Fibroblast of the conjunctiva (primary cell): ENCODE measurements at regions not wholly inside any gene's neighbourhood (a gene's known extent, or its start where the extent isn't known, plus 50 kb on each side); places are given as distances from the start of the nearest gene placed in this dataset.
"Not testable (repeated sequence)": the region's sequence is repeated elsewhere in the genome, so short reads cannot be mapped to it uniquely, and the experiment has no call there.

Experiments used
- DNase-seq: peaks from one replicate; pipeline ENCODE4 v3.0.0-alpha.2; 2010; ENCODE audit warnings: low read depth

DNA sequence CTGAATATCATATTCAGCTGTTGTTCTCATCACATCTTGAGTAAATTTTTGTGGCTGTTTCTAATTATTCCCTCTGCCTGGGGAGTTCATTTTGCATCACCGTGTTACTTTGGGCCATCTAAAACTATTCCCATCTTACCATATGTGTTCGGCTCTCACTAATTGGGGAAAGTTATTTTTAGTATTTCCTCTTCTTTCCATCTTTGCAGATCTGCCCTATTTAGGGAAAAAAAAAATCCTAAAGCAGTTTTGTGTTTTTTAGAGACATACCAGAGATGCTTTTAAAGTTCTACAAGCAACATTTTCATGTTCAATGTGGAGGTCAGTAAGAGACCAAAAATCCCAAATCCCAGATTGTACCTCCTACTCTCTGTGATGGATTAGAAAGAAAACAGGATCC is 111.3 kb upstream of the NDUFV2 start:
- peak; percentile 8 for DNase-seq

DNA sequence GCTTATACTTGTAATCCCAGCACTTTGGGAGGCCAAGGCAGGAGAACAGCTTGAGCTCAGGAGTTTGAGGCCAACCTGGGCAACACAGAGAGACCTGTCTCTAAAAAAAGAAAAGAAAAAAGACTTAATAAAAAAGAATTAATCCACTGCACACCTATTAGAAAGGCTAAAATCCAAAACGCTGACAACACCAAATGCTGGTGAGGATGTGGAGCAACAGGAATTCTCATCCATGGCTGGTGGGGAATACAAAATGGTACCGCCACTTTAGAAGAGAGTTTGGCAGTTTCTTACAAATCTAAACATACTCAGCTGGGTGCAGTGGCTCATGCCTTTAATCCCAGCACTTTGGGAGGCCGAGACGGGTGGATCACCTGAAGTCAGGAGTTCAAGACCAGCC is 110.0 kb upstream of the NDUFV2 start:
- DNase-seq = not testable (repeated sequence)

DNA sequence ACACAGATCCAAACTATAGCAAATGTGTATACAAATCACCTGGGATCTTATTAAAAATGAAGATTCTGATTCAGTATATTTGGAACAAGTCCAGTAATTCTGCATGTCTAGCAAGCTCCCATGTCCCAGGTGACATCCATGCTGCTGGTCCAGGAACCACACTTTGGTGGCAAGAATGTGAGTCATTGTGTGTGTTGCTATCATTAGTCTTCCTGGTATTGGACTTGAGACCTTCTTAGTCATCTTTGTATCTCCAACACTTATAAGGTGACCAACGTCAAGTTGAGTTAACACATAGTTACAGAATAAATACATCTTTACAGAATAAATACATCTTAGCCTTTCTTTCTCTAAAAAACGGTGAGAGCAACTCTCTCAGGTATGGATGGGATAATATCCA is 107.9 kb upstream of the NDUFV2 start:
- no peak for DNase-seq

DNA sequence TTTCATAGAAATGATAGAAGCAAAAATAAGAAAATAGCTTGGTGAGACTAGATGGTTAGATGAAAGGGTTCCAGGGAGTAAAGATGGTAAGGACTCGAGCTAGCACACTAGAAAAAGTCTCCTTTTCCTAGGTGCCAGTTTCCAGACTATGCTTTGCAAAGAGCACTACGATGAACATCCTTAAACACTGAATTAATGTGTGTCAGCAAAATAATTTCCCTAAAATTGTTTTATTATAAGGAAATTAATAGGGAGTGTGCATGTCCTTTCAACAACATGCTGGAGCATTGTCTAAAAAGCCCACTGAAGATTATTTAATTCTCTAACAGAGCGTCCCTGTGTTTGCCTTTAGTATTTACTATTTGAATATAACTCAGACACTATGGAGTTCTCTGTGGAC is 107.4 kb upstream of the NDUFV2 start:
- DNase-seq = no peak

DNA sequence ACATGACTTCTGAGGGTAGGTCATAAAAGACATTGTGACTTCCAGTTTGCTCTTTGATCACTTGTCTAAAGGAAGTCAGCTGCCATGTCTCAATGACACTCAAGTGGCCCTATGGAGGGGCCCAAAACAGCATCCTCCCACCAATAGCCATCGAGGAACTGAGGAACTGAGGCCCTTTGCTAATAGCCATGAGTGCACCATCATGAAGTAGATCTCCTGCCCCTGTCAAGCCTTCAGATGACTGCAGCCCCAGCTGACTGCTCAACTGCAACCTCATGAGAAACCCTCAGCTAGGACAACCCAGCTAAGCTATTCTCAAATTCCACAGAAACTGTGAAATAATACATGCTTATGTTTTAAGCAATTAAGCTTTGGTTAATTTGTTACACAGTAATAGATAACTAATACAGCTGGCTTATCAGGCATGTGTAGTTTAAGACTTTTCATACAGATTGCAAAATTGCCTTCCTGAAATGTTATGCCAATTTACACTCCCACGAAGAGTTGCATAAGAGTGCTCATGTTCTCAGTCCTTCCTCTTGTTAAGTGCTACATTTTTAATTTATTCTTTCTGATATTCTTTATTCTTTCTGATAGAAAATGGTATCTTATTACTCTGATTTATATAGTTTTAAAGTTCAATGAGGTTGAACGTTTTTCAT is 105.6 kb upstream of the NDUFV2 start:
- no peak for DNase-seq

DNA sequence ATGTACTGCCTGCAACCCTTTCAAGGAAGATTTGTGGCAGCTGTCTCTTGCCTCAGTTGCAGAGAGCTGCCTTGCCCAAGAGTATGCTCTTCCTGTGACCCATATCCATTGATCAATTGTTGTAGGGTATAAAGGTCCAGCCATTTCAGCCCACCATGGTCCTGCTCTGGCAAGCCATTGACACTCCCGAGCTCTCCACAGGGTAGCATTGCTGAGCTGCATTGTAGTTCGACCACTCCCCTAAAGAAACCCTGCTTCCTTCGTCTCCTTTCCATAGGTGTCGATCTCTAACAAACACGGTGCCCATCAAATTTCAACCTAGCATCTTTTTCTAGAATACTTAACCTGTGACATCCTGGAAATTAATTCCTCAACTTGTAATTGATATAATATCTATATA is 104.9 kb upstream of the NDUFV2 start:
- no peak for DNase-seq

DNA sequence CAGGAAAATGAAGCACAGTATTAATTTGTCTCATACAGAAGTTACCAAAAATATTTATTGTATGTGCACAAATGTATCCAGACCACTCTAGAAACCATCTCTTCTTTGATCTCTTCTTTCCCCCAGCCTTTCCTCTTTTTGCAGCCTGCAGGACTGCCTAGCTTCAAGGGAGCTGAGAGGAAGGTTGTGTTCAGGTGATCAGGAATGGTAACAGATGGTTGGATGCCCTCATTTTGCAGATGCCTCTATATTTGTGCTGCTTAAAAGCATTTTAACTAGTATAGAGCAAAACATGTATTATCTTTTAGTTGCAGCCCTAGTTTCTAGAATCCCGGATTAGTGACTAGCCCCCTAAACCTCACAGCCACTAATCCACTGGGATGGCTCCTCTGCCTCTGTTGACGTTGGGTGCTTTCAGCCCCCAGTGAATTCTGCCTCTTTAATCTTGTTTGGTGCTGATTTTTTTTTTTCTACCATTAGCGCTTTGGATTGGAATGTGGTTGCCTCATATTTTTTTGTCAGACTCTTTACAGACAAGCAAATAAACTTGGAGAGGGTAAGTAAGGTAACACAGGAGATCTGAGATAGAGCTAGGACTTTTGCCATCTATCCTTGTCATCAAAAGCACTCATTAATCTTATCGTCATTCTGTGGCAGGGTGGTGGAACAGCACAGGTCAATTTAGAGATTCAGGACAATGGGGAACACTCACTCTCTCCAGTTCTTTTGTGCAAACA is 103.8 kb upstream of the NDUFV2 start:
- DNase-seq = no peak

DNA sequence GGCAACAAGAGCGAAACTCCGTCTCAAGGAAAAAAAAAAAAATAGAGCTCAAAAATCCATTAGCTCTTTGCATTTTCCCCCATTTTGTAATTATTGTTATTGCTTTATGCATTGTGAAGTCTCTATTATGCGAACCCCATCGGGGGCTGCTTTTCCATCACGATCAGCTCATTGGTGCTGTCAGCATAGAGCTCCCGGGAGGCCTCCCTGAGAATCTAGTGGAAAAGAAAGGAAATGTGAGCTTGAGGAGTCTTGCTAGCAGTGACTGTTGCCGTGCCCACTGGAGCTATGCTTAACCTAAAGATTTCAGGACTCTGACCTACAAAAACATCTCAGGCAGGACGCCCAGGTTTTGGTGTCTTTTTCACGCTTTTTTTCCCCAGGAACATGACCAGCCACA is 102.6 kb upstream of the NDUFV2 start:
- no peak for DNase-seq

DNA sequence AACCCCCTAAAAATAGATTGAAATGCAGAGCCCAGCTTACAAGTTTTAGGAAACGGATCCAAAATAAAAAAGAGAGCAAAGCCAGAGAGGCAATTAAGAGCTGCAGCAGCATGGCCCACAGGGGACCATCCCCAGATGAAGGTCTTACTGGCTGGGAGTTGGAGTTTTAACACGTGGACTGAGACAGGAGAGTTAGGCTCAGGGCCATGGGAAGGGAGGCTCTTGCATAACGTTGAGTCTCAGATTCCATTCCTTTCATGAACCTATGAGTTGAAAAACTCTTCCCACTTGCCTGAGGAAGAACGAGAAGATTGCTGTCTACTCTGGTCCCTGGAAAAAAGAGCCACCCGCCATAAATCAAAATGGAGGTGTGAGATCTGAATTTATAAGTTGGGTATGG is 101.8 kb upstream of the NDUFV2 start:
- DNase-seq = peak; percentile 43

DNA sequence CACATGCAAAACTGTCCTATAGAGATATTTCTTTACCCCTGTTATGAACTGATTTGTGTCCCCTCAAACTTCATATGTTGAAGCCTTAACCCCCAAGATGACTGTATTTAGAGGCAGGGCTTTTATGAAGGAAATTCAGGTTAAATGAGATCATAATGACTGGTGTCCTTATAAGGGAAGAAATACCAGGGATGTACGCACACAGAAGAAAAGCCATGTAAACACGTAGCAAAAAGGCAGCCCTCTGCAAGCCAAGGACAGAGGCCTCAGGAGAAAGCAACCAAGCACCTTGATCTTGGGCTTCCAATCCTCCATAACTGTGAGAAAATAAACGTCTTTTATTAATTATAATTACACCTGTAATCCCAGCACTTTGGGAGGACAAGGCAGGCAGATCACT is 101.3 kb upstream of the NDUFV2 start:
- DNase-seq = no peak

DNA sequence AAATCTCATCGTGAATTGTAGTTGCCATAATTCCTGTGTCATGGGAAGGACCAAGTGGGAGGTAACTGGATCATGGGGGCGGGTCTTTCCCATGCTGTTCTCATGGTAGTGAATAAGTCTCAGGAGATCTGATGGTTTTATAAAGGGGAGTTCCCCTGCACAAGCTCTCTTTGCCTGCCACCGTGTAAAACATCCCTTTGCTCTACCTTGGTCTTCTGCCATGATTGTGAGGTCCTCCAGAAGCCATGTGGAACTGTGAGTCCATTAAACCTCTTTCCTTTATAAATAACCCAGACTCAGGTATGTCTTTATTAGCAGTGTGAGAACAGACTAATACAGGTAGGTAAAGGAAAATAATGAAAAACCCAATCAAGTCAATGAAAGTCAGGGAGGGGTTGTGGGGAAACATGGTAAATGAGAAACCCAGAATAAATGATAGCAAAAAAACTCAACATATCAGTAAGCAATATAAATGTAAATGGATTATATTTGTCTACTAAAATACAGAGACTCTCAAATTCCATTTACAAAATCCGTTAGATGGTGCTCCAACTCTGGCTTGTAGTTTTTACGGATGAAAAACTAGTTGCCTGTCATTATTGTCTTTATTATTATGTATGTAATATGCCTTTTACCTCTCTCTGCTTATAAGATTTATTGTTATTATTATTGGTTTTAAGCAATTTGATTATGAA is 98.9 kb upstream of the NDUFV2 start:
- DNase-seq = no peak

DNA sequence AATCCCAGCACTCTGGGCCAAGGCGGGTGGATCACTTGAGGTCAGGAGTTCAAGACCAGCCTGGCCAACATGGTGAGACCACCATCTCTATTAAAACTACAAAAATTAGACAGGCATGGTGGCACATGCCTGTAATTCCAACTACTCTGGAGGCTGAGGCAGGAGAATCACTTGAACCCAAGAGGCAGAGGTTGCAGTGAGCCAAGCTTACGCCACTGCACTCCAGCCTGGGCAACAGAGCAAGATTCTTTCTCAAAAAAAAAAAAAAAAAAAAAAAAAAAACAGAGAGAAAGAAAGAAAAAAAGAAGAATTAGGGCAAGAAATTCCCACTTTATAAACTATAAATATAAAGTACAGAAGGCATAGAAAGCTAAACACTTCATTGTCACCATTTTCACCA is 98.2 kb upstream of the NDUFV2 start:
- DNase-seq = not testable (repeated sequence)

DNA sequence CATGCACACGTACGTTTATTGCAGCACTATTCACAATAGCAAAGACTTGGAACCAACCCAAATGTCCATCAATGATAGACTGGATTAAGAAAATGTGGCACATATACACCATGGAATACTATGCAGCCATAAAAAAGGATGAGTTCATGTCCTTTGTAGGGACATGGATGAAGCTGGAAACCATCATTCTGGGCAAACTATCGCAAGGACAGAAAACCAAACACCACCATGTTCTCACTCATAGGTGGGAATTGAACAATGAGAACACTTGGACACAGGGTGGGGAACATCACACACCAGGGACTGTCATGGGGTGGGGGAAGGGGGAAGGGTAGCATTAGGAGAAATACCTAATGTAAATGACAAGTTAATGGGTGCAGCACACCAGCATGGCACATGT is 94.8 kb upstream of the NDUFV2 start:
- not testable (repeated sequence) for DNase-seq

DNA sequence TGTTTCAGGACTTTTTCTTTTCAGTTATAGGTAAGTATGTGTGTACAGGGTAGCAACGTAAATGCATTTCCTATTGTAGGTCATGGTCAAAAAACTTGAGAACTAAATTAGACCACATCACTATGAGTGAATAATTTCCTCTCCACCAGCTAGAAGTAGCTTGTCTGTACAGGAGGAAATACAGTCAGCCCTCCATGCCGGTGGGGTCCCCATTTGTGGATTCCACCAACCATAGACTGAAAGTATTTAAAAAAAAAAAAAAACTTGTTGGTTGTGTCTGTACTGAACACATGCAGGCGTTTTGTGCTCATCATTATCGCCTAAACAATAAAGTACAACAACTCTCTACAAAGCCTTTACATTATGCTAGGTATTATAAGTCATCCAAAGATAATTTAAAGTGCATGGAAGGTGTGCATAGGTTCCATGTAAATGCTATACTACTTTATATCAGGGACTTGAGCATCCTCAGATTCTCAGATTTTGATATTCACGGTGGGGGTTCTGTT is 94.2 kb upstream of the NDUFV2 start:
- DNase-seq = no peak

DNA sequence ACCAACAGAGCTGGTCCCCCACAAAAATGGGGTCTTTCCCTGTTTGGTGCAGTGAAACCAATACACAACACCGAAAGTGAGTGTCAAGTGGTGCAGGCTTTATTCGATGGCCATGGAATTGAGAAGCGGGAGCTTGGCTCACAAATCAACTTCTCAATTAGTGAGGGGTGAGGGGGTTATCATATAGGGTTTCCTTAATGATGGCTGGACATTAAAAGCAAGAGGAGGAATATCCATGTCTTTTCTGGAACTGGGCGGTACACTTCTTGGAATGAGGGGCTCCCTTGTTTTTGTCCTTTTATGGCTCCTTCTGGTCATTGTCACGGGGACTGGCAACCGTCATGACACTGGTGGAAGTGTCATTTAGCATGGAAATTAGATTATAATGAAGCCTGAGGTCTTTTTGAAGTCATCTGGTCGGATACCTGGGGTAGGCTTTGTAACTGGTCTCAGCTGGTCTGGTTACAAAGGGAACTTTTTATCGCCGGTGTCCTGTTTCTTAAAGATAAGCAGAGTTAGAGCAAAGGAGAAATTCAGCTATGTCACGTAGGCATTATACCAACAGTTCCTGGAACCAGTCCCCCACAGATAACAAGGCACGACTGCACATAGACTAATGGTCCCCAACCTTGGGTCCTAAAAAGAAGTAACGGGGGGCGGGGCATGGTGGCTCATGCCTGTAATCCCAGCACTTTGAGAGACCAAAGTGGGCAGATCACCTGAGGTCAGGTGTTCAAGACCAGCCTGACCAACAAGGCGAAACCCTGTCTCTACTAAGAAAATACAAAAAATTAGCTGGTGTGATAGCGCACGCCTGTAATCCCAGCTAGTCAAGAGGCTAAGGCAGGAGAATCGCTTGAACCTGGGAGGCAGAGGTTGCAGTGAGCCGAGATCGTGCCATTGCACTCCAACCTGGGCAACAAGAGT is 93.5 kb upstream of the NDUFV2 start:
- no peak for DNase-seq

DNA sequence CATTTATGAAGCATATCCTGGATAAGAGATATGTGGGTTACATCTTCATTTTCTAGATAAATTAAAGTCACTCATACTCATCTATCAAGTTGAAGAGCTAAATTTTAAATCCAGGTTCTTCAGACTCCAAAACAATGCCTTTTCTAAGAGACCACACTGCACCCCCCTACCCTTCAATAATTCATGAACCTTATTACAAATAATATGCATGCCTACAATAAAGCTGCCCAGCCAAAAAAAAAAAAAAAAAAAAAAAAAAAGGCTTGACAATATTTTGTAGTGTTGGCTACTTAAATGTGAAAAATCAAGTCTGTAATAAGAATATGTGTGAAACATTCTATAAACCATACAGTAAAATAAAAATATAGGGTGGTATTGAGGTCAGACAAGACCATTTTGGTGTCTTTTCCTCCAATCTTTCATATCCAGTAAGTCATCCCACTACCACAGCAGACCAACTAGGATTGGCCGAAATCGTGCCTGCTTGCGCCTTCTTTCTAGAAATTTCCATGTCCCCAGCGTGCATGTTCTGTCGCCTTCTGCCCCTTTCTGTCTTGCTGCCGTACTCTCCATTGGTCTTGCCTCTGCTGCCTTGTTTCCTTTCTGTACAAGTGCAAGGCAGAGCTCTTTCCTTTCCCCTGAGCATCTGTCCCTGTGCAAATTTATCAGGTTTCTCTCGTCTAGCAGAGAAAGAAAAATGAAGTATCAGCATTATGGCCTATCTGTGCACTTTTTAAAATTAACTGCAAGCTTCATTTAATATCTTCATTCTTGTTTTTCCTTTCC is 92.6 kb upstream of the NDUFV2 start:
- DNase-seq = no peak

DNA sequence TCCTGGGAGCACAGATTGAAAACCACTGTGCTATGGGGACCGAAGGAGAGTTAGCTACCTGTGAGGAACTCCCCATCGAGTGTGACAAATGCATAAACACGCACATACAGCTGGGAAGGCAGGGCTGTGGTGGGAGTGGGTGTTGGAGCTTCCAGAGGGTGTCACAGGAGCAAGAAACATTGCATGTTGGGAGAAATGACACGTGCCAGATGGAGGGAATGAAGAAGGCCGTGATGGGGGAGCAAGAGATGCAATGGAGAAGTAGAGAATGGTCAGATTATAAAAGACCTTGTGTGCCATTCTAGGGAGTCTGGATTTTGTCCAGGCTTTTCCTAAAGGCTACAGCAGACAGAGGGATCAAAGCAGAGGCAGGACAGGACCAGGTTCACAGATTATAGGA is 91.1 kb upstream of the NDUFV2 start:
- no peak for DNase-seq

DNA sequence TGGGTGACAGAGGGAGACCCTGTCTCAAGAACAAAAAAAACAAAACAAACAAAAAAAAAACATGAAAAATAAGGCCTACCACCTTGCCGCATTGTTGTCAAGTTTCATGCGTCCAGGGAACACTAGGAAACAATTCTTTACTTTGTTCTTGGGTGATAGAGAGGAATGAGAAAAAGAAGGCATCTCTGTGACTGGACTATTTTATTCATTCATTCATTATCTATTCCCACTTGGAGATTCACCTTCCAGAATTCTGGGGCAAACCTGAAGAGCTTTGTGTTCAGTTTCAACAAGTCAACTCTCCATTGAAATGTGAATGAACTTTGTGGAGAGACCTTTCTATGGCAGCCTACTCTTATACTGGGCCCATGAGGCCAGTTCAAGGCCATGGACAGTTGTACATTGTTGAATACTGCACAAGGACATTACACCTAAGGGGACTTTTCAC is 88.5 kb upstream of the NDUFV2 start:
- no peak for DNase-seq

DNA sequence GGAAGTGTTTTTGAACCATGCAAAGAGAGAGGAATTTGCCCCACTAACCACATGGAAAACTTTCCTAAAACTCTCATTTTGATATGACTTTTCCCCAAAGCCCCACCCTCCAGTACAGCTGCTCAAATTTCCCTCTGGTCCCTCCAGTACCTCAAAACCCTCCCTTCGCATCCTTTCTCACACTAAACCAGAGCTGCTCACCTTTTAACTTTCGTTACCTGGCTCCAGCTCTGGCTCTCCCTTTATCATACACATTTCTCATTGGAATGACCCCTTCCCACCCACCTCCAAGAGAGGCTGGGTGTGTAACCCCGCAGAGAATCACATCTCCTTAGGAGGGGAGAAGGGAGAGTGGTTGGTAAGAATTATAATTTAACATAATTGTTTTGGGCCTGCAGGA is 86.8 kb upstream of the NDUFV2 start:
- no peak for DNase-seq

DNA sequence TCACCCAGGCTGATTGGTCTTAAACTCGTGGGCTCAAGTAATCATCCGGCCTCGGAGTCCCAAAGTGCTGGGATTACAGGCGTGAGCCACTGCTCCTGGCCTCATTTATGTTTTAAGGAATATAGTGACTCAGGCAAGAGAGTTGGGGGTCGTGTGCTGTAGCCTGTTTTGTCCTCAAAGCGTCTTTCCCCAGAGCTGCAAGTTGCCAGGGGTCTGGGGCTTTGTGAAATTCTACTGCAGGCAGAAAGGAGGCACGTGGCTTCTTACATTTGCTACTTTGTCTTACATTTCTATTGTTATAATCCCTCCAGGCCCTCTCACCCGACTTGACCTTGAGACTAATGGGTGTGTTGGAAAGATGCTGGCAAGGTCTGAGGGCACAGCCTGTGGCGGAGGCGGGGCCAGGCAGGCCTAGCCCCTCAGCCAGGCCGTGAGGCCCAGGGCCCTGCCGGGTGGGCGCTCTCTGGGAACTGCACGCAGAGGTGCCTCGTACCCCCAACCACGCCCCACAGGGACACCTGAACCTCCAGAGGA is 85.8 kb upstream of the NDUFV2 start:
- DNase-seq = peak; percentile 64
